H1 (cell line): ENCODE measurements at regions not wholly inside any gene's neighbourhood (a gene's known extent, or its start where the extent isn't known, plus 50 kb on each side); places are given as distances from the start of the nearest gene placed in this dataset.

Experiments
- ATF3 ChIP-seq: IDR thresholded peaks from 2 replicates; pipeline ENCODE4 v1.6.1; 2011; ENCODE audit warnings: low read depth, mild to moderate bottlenecking, low read length; ENCODE audit not compliant: insufficient read depth
- CEBPB ChIP-seq: IDR thresholded peaks from 2 replicates; pipeline ENCODE4 v1.6.1; 2012; ENCODE audit warnings: low read depth, low read length
- CREB1 ChIP-seq: IDR thresholded peaks from 2 replicates; pipeline ENCODE4 v1.6.1; 2012; ENCODE audit warnings: inconsistent platforms
- CTCF ChIP-seq, 3 experiments: IDR thresholded peaks; 1 replicate in 2 of 3; 2 replicates in 1 of 3; pipeline versions ENCODE4 v1.5.1 to v1.6.1; 2011; ENCODE audit warnings: low read length in 3 of 3, mild to moderate bottlenecking in 3 of 3, inconsistent platforms in 2 of 3, low read depth in 1 of 3, moderate library complexity in 1 of 3; ENCODE audit not compliant: insufficient read depth in 1 of 3; ENCODE audit errors: control extremely low read depth in 1 of 3
- EZH2 ChIP-seq: fragments of 200-600 bp; sonication (generic); IDR thresholded peaks from 2 replicates; pipeline ENCODE4 v1.7.1; 2012; ENCODE audit warnings: low read depth, mild to moderate bottlenecking, moderate library complexity, low read length, inconsistent platforms; ENCODE audit not compliant: severe bottlenecking
- HDAC2 ChIP-seq, 2 experiments: fragments of 300-600 bp in 1 of 2; sonication (generic) in 1 of 2; IDR thresholded peaks; 2 replicates each; pipeline ENCODE4 v1.6.1; 2011 to 2012; ENCODE audit warnings: low read depth in 2 of 2, low read length in 2 of 2, mild to moderate bottlenecking in 2 of 2, moderate library complexity in 2 of 2, borderline replicate concordance in 1 of 2, inconsistent platforms in 1 of 2
- POLR2A ChIP-seq, 2 experiments: IDR thresholded peaks; 1 replicate in 1 of 2; 2 replicates in 1 of 2; pipeline ENCODE4 v1.6.1; 2011; ENCODE audit warnings: low read depth in 2 of 2, low read length in 2 of 2, mild to moderate bottlenecking in 2 of 2; ENCODE audit errors: control extremely low read depth in 1 of 2
- SP1 ChIP-seq: IDR thresholded peaks from 2 replicates; pipeline ENCODE4 v1.6.1; 2011; ENCODE audit warnings: low read depth, low read length
- SUZ12 ChIP-seq: fragments of 200-600 bp; sonication (generic); IDR thresholded peaks from 2 replicates; pipeline ENCODE4 v1.6.1; 2012; ENCODE audit warnings: mild to moderate bottlenecking, inconsistent platforms, low read length, moderate library complexity, mixed read lengths

DNA sequence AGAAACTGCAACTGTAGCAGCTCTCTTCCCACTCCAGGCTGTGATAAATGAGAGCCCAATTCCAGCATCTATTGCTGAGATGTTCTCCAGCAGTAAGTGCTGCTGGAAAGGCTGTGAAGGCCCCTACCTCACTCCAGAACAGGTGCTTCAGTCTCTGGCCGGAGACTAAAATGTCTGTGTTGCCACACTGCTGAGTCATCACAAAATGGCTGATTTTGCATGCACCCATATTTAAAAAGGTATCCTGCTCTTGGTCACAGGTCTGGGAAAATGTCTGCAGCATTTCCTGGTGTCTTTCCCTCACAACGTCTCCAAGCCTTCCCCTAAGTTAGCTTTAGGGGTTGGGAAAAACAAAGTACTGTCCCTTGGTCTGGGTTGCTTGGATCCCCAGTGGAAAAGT lies 95.1 kb downstream of the TPBG start:
- TF ChIP-seq CTCF (IDR thresholded peaks at IDR 0.05; ENCODE audit: control extremely low read depth in 1 of 3, insufficient read depth in 1 of 3, low read depth in 1 of 3, low read length in 3 of 3) (no peak), CREB1 (no peak), ATF3 (no peak), EZH2 (no peak), SP1 (no peak), SUZ12 (no peak), POLR2A (IDR thresholded peaks at IDR 0.05; ENCODE audit: control extremely low read depth in 1 of 2, low read depth in 2 of 2, low read length in 2 of 2) (no peak), HDAC2 (IDR thresholded peaks at IDR 0.05; ENCODE audit: borderline replicate concordance in 1 of 2, low read depth in 2 of 2, low read length in 2 of 2) (no peak), CEBPB (no peak)
